Parathyroid adenoma (tissue), 2 donors: ENCODE measurements at regions not wholly inside any gene's neighbourhood (a gene's known extent, or its start where the extent isn't known, plus 50 kb on each side); places are given as distances from the start of the nearest gene placed in this dataset.

ENCODE experiments used
- H2AFZ ChIP-seq: fragments of 300-600 bp; sonication (generic); one replicate; pipeline ENCODE4 v1.7.0; 2017; ENCODE audit warnings: antibody characterized with exemption, mild to moderate bottlenecking
- H3K27ac ChIP-seq: fragments of 300-600 bp; sonication (generic); one replicate; pipeline ENCODE4 v1.7.0; 2017
- H3K27me3 ChIP-seq: fragments of 300-600 bp; sonication (generic); one replicate; pipeline ENCODE4 v1.7.0; 2017; ENCODE audit warnings: low read length; ENCODE audit not compliant: control insufficient read depth, insufficient read depth
- H3K36me3 ChIP-seq: fragments of 300-600 bp; sonication (generic); one replicate; pipeline ENCODE4 v1.7.0; 2017; ENCODE audit warnings: low read length; ENCODE audit not compliant: control insufficient read depth, insufficient read depth
- H3K4me1 ChIP-seq: fragments of 300-600 bp; sonication (generic); one replicate; pipeline ENCODE4 v1.7.0; 2017; ENCODE audit warnings: control low read depth
- H3K4me2 ChIP-seq: fragments of 300-600 bp; sonication (generic); one replicate; pipeline ENCODE4 v1.7.0; 2017; ENCODE audit warnings: low read length
- H3K4me3 ChIP-seq: fragments of 300-600 bp; sonication (generic); one replicate; pipeline ENCODE4 v1.7.0; 2017; ENCODE audit warnings: low read depth, low read length
- H3K79me2 ChIP-seq: fragments of 300-600 bp; sonication (generic); one replicate; pipeline ENCODE4 v1.7.0; 2017; ENCODE audit warnings: control low read depth
- H3K9ac ChIP-seq: fragments of 300-600 bp; sonication (generic); one replicate; pipeline ENCODE4 v1.7.0; 2017; ENCODE audit warnings: mild to moderate bottlenecking
- H3K9me3 ChIP-seq: fragments of 300-600 bp; sonication (generic); one replicate; pipeline ENCODE4 v1.7.0; 2017; ENCODE audit warnings: low read length; ENCODE audit not compliant: control insufficient read depth
- TF ChIP-seq, protein P1 (sequence below): fragments of 300-600 bp; sonication (generic); IDR thresholded peaks from one replicate; pipeline ENCODE4 v1.7.0; 2017; ENCODE audit warnings: antibody characterized with exemption, mild to moderate bottlenecking
- donor health status: primary hyperparathyroidism.

- H3K27me3 ChIP-seq, result no peaks in the 10 kb centered on the region
- H3K4me2 ChIP-seq, result no peak overlapping the region
- no peak overlapping the region for H3K27ac ChIP-seq
- no peak overlapping the region for H3K9ac ChIP-seq
- H3K36me3 ChIP-seq, result no peaks in the 10 kb centered on the region
- no peaks in the 10 kb centered on the region for H3K4me1 ChIP-seq
- H2AFZ ChIP-seq, result no peak overlapping the region
- no peaks in the 10 kb centered on the region for H3K9me3 ChIP-seq
- no peaks in the 10 kb centered on the region for H3K79me2 ChIP-seq
- TF ChIP-seq, protein P1, sequence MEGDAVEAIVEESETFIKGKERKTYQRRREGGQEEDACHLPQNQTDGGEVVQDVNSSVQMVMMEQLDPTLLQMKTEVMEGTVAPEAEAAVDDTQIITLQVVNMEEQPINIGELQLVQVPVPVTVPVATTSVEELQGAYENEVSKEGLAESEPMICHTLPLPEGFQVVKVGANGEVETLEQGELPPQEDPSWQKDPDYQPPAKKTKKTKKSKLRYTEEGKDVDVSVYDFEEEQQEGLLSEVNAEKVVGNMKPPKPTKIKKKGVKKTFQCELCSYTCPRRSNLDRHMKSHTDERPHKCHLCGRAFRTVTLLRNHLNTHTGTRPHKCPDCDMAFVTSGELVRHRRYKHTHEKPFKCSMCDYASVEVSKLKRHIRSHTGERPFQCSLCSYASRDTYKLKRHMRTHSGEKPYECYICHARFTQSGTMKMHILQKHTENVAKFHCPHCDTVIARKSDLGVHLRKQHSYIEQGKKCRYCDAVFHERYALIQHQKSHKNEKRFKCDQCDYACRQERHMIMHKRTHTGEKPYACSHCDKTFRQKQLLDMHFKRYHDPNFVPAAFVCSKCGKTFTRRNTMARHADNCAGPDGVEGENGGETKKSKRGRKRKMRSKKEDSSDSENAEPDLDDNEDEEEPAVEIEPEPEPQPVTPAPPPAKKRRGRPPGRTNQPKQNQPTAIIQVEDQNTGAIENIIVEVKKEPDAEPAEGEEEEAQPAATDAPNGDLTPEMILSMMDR, result no peak
- H3K4me3 ChIP-seq, result no peak overlapping the region
Measured at GRCh38 chr7:46292741-46293140, 371.7 kb upstream of the IGFBP3 start.

DNA sequence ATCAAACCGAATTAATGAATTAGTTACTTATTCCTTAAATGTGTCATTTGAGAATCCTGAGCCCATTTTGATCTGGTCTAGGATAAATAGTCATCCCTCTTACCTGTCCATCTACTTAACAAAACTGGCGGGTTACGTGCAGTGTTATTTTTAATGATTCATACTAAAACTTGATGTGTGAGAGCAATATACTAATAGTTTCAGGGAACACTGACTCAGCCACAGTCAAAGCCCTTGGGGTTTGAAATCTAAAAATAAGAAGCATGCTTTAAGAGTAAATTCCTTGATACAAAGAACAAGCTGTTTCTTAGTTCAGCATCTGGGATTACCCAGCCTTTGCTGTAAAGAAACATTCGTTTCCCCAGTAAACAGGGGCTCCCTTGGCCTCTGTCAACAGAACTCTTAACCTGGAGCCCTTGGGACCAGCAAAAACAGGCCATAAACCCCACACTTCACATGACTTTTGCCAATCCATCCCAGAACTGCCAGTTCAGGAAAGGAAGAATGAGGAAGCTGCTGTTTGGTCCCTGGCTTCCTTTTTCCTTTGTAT lies 370.6 kb upstream of the IGFBP3 start:
- no peaks in the 10 kb centered on the region for H3K4me1 ChIP-seq
- no peaks in the 10 kb centered on the region for H3K9me3 ChIP-seq
- no peak overlapping the region for H3K27ac ChIP-seq
- no peak overlapping the region for H2AFZ ChIP-seq
- no peak overlapping the region for H3K4me2 ChIP-seq
- no peaks in the 10 kb centered on the region for H3K79me2 ChIP-seq
- TF ChIP-seq, protein P1, result no peak
- H3K4me3 ChIP-seq, result no peak overlapping the region
- no peak overlapping the region for H3K9ac ChIP-seq
- H3K36me3 ChIP-seq, result no peaks in the 10 kb centered on the region
- no peaks in the 10 kb centered on the region for H3K27me3 ChIP-seq

GRCh38 chr7:46291050-46291438 lies 370.0 kb upstream of the IGFBP3 start:
- Histone ChIP-seq H3K27me3 (no peaks in the 10 kb centered on the region), H3K9me3 (no peaks in the 10 kb centered on the region), H2AFZ (no peak overlapping the region), H3K4me2 (no peak overlapping the region), H3K4me3 (no peak overlapping the region), H3K27ac (no peak overlapping the region), H3K4me1 (no peaks in the 10 kb centered on the region), H3K79me2 (no peaks in the 10 kb centered on the region), H3K9ac (no peak overlapping the region), H3K36me3 (no peaks in the 10 kb centered on the region)
- TF ChIP-seq, protein P1, result no peak

DNA sequence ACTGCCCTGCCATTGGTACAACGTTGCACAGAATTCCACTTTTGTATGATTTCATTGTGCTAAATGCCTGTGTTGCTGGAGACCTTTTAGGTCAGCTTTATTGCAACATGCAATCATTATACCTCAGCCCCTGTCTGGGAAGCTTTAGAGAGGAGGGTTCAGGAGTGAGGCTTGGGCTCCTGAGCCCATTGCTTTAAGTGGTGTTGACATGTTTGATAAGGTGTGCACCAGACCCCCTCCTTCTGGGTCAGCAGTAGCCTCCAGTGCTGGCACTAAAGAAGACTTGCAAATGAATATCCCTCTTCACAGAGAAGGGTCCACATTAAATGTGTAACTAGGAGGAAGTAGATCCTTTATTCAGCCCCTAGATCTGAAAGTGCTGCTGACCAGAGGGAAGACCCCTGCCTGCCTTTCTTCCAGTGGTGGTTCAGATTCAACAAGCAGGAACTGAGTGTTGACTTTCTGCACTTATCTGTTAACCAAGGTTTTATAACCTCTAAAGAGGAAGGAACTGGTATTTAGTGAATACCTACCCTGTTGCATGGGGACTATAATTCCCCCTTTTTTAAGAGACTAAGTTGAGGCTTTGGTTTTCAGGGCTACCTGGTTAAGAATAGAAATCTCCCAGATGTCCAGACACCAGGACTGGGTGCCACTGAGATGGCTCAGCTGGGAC lies 369.4 kb upstream of the IGFBP3 start:
- TF ChIP-seq, protein P1, result no peak
- H3K79me2 ChIP-seq, result no peaks in the 10 kb centered on the region
- H3K4me1 ChIP-seq, result no peaks in the 10 kb centered on the region
- H3K9me3 ChIP-seq, result no peaks in the 10 kb centered on the region
- no peak overlapping the region for H3K27ac ChIP-seq
- no peak overlapping the region for H2AFZ ChIP-seq
- no peaks in the 10 kb centered on the region for H3K36me3 ChIP-seq
- H3K4me2 ChIP-seq, result no peak overlapping the region
- H3K27me3 ChIP-seq, result no peaks in the 10 kb centered on the region
- no peak overlapping the region for H3K4me3 ChIP-seq
- H3K9ac ChIP-seq, result no peak overlapping the region

- Histone ChIP-seq H3K4me2 (no peak overlapping the region), H3K4me3 (no peak overlapping the region), H3K4me1 (no peaks in the 10 kb centered on the region), H3K27me3 (no peaks in the 10 kb centered on the region), H3K27ac (no peak overlapping the region), H2AFZ (no peak overlapping the region), H3K9me3 (no peaks in the 10 kb centered on the region), H3K79me2 (no peaks in the 10 kb centered on the region), H3K9ac (no peak overlapping the region), H3K36me3 (no peaks in the 10 kb centered on the region)
- TF ChIP-seq, protein P1, result no peak
Measured at GRCh38 chr7:46288861-46289260, 367.8 kb upstream of the IGFBP3 start.
